ENCODE measurements at regions not wholly inside any gene's neighbourhood (a gene's known extent, or its start where the extent isn't known, plus 50 kb on each side); places are given as distances from the start of the nearest gene placed in this dataset.

DNA sequence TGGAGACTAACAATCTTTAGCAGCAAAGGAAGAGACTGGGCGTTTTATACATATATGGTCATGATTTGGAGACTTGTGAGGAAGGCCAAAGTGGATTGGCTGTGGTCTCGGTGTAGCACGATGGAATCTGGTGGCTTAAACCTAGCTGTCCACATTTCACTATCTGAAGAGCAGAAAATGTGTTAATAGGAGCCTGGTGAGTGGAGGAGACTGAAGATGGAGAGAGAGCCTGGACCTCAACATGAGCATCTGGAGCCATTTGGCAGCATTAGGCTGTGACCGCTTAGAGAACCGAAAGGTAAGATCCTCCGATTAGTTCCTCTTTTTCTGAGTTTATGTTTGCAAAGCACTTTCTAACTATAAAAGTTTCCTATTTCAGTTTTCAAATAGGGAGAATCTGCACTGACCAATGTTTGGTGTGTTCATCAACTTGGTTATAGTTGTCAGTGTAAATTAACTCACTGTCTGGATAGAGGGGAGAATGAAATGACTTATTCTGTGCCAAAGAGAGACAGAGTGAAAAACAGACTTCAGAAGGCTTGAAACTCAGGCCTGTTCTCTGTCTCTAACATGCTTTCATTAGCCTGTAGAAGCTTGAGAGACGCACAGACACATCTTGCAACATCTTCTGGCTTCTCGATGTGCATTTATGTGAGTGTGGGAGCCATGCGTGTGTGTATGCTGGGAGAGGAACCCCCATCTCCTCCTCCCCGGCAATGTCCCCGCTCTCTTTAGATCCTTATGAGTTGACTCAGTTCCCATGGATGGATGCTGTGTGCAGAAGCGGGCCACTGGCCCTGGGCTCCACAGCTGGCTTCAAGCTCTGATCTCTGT is 244.7 kb upstream of the TBL1XR1 start:
- TF ChIP-seq OSR1 (CRISPR knock-in tag; IDR thresholded peaks at IDR 0.05) (no peak), PPARA (CRISPR knock-in tag; IDR thresholded peaks at IDR 0.05; ENCODE audit: borderline replicate concordance) (no peak)
- TF ChIP-seq, protein P1, sequence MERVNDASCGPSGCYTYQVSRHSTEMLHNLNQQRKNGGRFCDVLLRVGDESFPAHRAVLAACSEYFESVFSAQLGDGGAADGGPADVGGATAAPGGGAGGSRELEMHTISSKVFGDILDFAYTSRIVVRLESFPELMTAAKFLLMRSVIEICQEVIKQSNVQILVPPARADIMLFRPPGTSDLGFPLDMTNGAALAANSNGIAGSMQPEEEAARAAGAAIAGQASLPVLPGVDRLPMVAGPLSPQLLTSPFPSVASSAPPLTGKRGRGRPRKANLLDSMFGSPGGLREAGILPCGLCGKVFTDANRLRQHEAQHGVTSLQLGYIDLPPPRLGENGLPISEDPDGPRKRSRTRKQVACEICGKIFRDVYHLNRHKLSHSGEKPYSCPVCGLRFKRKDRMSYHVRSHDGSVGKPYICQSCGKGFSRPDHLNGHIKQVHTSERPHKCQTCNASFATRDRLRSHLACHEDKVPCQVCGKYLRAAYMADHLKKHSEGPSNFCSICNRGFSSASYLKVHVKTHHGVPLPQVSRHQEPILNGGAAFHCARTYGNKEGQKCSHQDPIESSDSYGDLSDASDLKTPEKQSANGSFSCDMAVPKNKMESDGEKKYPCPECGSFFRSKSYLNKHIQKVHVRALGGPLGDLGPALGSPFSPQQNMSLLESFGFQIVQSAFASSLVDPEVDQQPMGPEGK (CRISPR knock-in tag; IDR thresholded peaks at IDR 0.05; ENCODE audit: borderline replicate concordance) = no peak

Measured in SK-N-SH treated with all-trans-retinoic acid at 6 μM for 48 hours (cell line).